Caco-2 (cell line): ENCODE measurements at regions not wholly inside any gene's neighbourhood (a gene's known extent, or its start where the extent isn't known, plus 50 kb on each side); places are given as distances from the start of the nearest gene placed in this dataset.
"Not testable (repeated sequence)": the region's sequence is repeated elsewhere in the genome, so short reads cannot be mapped to it uniquely, and the experiment has no call there.

Experiments
- BruUV-seq: library from RNA; stranded (reverse); fragments of 400-500 nt; replicated peaks from 2 replicates; lab custom pipeline; 2021; lab: Mats Ljungman, UMichigan
- CTCF ChIA-PET: fragments of 300-600 bp; sonication (Branson Sonifier 250); formaldehyde crosslinking; loops from one replicate; lab custom pipeline; 2022; ENCODE audit warnings: antibody characterized with exemption; lab: Charles Lee
- POLR2A ChIA-PET: fragments of 300-600 bp; sonication (Branson Sonifier 250); formaldehyde crosslinking; loops from one replicate; lab custom pipeline; 2022; ENCODE audit warnings: antibody characterized with exemption; lab: Charles Lee
- DNase-seq, 2 experiments: peaks; one replicate each; pipeline versions ENCODE4 v3.0.0 to v3.0.0-alpha.2; 2020 to 2022
- H3K27me3 ChIP-seq: replicated peaks from 2 replicates; pipeline ENCODE4 v1.6.0; 2011; ENCODE audit warnings: low read length; ENCODE audit not compliant: control insufficient read depth, insufficient read depth
- H3K36me3 ChIP-seq: 2 replicates; pipeline ENCODE4 v1.5.1; 2011; ENCODE audit warnings: low read length; ENCODE audit not compliant: control insufficient read depth, insufficient read depth
- H3K4me1 ChIP-seq: fragments of 250-450 bp; sonication (Bioruptor Pico); 2 replicates; pipeline ENCODE4 v1.5.1; 2020; ENCODE audit warnings: mild to moderate bottlenecking
- H3K4me3 ChIP-seq: 2 replicates; pipeline ENCODE4 v1.5.1; 2011; ENCODE audit warnings: low read depth, mild to moderate bottlenecking, control low read depth, low read length
- H3K9me3 ChIP-seq: fragments of 250-450 bp; sonication (Bioruptor Pico); 2 replicates; pipeline ENCODE4 v1.5.1; 2020; ENCODE audit warnings: mild to moderate bottlenecking, moderate library complexity
- H3K27ac Mint-ChIP-seq: one replicate; pipeline ENCODE4 v1.8.0; 2022; ENCODE audit warnings: mixed read lengths; ENCODE audit not compliant: unreplicated experiment
- H3K27me3 Mint-ChIP-seq: one replicate; pipeline ENCODE4 v1.8.0; 2022; ENCODE audit warnings: mixed read lengths; ENCODE audit not compliant: insufficient read depth, unreplicated experiment
- H3K36me3 Mint-ChIP-seq: one replicate; pipeline ENCODE4 v1.8.0; 2022; ENCODE audit warnings: mild to moderate bottlenecking, mixed read lengths; ENCODE audit not compliant: insufficient read depth, unreplicated experiment
- H3K4me1 Mint-ChIP-seq: one replicate; pipeline ENCODE4 v1.8.0; 2022; ENCODE audit warnings: low read depth, mixed read lengths; ENCODE audit not compliant: unreplicated experiment
- H3K4me3 Mint-ChIP-seq: one replicate; pipeline ENCODE4 v1.8.0; 2022; ENCODE audit warnings: mild to moderate bottlenecking, moderate library complexity, mixed read lengths; ENCODE audit not compliant: unreplicated experiment
- H3K9me3 Mint-ChIP-seq: one replicate; pipeline ENCODE4 v1.8.0; 2022; ENCODE audit warnings: mixed read lengths; ENCODE audit not compliant: unreplicated experiment
- intact Hi-C: fragments of 100-400 bp; cut with micrococcal nuclease; formaldehyde crosslinking; loops from one replicate; pipeline ENCODE4 v1.10.0; 2022; ENCODE audit not compliant: unreplicated experiment
- TF ChIP-seq, protein P1 (sequence below), 2 experiments: fragments of 200-600 bp in 1 of 2; IDR thresholded peaks; 1 replicate in 1 of 2; 2 replicates in 1 of 2; pipeline versions ENCODE4 v1.5.1 to v1.8.0; 2011 to 2022; ENCODE audit warnings: antibody characterized with exemption in 1 of 2, control low read depth in 1 of 2, inconsistent platforms in 1 of 2, low read depth in 1 of 2, low read length in 1 of 2, mild to moderate bottlenecking in 1 of 2, moderate library complexity in 1 of 2; ENCODE audit not compliant: insufficient read depth in 1 of 2, severe bottlenecking in 1 of 2, unreplicated experiment in 1 of 2

DNA sequence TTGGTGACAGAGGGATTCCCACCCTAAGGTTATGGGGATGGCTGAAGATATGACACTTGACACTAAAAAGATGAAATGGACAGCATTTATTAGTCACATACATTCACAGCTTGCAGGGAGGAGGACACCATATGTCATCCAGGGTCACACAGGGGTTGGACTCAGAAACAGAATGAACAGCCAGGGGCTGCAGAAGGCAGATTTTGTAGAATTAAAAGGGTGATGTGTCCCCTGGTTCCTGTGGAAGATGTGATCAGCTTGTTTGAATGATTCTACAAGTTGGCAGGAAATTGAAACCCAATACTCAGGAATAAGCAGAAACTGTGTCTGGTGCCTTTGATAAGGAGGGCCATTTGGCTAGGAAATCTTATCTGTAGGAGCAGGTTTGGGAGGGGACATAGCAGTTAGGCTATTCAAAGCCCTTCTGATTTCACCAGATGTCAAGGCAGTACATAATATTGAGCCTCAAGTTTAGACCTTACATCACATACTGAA, 102.3 kb upstream of the GRIN3A start:
- no peaks in the 10 kb centered on the region for H3K9me3 Mint-ChIP-seq
- intact Hi-C loops = loop anchor here (5.0 kb wide), 1 partner anchor 48 kb away; no protein-coding TSS in a partner anchor
- POLR2A ChIA-PET = no interaction called here

DNA sequence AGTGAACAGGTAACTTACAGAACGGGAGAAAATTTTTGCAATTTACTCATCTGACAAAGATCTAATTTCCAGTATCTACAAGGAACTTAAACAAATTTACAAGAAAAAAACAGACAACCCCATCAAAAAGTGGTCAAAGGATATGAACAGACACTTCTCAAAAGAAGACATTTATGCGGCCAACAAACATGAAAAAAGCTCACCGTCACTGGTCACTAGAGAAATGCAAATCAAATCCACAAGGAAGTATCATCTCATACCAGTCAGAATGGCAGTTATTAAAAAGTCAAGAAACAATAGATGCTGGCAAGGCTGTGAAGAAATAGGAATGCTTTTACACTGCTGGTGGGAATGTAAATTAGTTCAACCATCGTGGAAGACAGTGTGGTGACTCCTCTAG, 100.5 kb upstream of the GRIN3A start:
- H3K9me3 Mint-ChIP-seq, CTCF ChIA-PET, intact Hi-C loops, DNase-seq, H3K36me3 ChIP-seq, H3K27ac Mint-ChIP-seq, H3K27me3 ChIP-seq, H3K9me3 ChIP-seq, BruUV-seq, POLR2A ChIA-PET, H3K4me1 Mint-ChIP-seq, H3K27me3 Mint-ChIP-seq, H3K4me1 ChIP-seq, H3K36me3 Mint-ChIP-seq, H3K4me3 Mint-ChIP-seq, H3K4me3 ChIP-seq: not testable (repeated sequence)

More for the DNA sequence above, 102.3 kb upstream of the GRIN3A start:
- no peaks in the 10 kb centered on the region for H3K27me3 ChIP-seq
- CTCF ChIA-PET = no interaction called here
- TF ChIP-seq, protein P1, sequence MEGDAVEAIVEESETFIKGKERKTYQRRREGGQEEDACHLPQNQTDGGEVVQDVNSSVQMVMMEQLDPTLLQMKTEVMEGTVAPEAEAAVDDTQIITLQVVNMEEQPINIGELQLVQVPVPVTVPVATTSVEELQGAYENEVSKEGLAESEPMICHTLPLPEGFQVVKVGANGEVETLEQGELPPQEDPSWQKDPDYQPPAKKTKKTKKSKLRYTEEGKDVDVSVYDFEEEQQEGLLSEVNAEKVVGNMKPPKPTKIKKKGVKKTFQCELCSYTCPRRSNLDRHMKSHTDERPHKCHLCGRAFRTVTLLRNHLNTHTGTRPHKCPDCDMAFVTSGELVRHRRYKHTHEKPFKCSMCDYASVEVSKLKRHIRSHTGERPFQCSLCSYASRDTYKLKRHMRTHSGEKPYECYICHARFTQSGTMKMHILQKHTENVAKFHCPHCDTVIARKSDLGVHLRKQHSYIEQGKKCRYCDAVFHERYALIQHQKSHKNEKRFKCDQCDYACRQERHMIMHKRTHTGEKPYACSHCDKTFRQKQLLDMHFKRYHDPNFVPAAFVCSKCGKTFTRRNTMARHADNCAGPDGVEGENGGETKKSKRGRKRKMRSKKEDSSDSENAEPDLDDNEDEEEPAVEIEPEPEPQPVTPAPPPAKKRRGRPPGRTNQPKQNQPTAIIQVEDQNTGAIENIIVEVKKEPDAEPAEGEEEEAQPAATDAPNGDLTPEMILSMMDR (IDR thresholded peaks at IDR 0.05; ENCODE audit: insufficient read depth in 1 of 2, low read depth in 1 of 2, low read length in 1 of 2, severe bottlenecking in 1 of 2, unreplicated experiment in 1 of 2) = no peak
- H3K9me3 ChIP-seq = no peaks in the 10 kb centered on the region
- H3K4me3 ChIP-seq = no peak overlapping the region
- no TSS peak for BruUV-seq
- H3K4me1 Mint-ChIP-seq = no peaks in the 10 kb centered on the region
- no peak overlapping the region for H3K27ac Mint-ChIP-seq
- H3K36me3 Mint-ChIP-seq = no peaks in the 10 kb centered on the region
- H3K4me3 Mint-ChIP-seq = no peak overlapping the region
- H3K36me3 ChIP-seq = no peaks in the 10 kb centered on the region
- peaks cover 3% of the 10 kb centered on the region for H3K27me3 Mint-ChIP-seq
- no peaks in the 10 kb centered on the region for H3K4me1 ChIP-seq
- DNase-seq = no peak

DNA sequence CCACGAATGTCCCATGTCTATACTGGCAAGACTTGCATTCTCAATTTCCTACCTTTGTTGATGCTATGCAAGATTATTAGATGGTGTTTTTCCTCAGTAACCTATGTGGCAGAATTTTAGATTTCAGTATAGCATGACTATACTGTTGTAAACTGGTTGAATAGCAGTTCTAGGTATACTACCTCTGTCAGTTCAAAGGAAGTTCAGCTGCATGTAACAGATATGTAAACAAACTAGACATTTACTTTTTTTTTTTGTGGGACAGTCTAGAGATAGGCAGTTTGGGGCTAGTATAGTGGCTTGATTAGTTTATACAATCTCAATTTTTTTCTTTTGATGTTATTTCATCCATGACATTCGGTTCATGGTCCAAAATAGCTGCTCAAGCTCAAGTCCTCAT, 97.6 kb upstream of the GRIN3A start:
- TF ChIP-seq, protein P1 (IDR thresholded peaks at IDR 0.05; ENCODE audit: insufficient read depth in 1 of 2, low read depth in 1 of 2, low read length in 1 of 2, severe bottlenecking in 1 of 2, unreplicated experiment in 1 of 2) = no peak
- intact Hi-C loops = no loop called here
- ChIA-PET CTCF (no interaction called here), POLR2A (no interaction called here)
- H3K27ac Mint-ChIP-seq = no peak overlapping the region
- no peak for DNase-seq
- no peak overlapping the region for H3K4me3 Mint-ChIP-seq
- Histone ChIP-seq H3K4me1 (no peaks in the 10 kb centered on the region), H3K9me3 (no peaks in the 10 kb centered on the region), H3K27me3 (no peaks in the 10 kb centered on the region), H3K4me3 (no peak overlapping the region), H3K36me3 (no peaks in the 10 kb centered on the region)
- H3K9me3 Mint-ChIP-seq = no peaks in the 10 kb centered on the region
- peaks cover 3% of the 10 kb centered on the region for H3K27me3 Mint-ChIP-seq
- no TSS peak for BruUV-seq
- no peaks in the 10 kb centered on the region for H3K36me3 Mint-ChIP-seq
- no peaks in the 10 kb centered on the region for H3K4me1 Mint-ChIP-seq

DNA sequence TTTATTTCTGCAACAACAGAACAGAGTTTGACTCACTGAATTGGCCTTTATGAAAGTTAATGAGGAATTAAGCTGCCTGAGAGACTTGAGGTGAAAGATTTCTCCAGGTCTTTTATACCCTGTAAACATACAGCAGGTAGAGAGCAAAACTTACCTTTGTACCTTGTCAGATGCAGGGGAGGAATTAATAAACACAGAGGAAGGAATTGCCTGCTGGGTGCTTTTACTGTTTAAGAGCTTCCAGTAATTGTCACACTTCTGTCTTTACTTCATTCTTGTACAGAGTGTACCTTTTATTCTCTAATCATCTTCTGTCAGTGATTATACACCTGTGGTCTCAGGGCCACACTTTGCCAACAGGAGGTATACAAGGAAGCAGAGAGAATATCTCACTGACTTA, 94.0 kb upstream of the GRIN3A start:
- H3K36me3 ChIP-seq = no peaks in the 10 kb centered on the region
- no peak overlapping the region for H3K4me3 Mint-ChIP-seq
- peaks cover 3% of the 10 kb centered on the region for H3K27me3 Mint-ChIP-seq
- no peaks in the 10 kb centered on the region for H3K9me3 ChIP-seq
- no peak for DNase-seq
- POLR2A ChIA-PET = no interaction called here
- CTCF ChIA-PET = no interaction called here
- H3K4me1 ChIP-seq = no peaks in the 10 kb centered on the region
- H3K9me3 Mint-ChIP-seq = no peaks in the 10 kb centered on the region
- H3K27ac Mint-ChIP-seq = no peak overlapping the region
- H3K4me3 ChIP-seq = no peak overlapping the region
- TF ChIP-seq, protein P1 (IDR thresholded peaks at IDR 0.05; ENCODE audit: insufficient read depth in 1 of 2, low read depth in 1 of 2, low read length in 1 of 2, severe bottlenecking in 1 of 2, unreplicated experiment in 1 of 2) = no peak
- intact Hi-C loops = no loop called here
- no peaks in the 10 kb centered on the region for H3K36me3 Mint-ChIP-seq
- H3K27me3 ChIP-seq = no peaks in the 10 kb centered on the region
- no peaks in the 10 kb centered on the region for H3K4me1 Mint-ChIP-seq
- no TSS peak for BruUV-seq

DNA sequence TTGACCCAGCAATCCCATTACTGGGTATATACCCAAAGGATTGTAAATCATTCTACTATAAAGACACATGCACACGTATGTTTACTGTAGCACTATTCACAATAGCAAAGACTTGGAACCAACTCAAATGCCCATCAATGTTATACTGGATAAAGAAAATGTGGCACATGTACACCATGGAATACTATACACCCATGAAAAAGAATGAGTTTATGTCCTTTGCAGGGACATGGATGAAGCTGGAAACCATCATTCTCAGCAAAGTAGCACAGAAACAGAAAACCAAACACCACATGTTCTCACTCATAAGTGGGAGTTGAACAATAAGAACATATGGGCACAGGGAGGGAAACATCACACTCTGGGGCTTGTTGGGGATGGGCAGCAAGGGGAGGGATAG, 83.0 kb upstream of the GRIN3A start:
- H3K4me3 ChIP-seq, H3K4me1 Mint-ChIP-seq, POLR2A ChIA-PET, BruUV-seq, H3K27me3 ChIP-seq, H3K27ac Mint-ChIP-seq, H3K27me3 Mint-ChIP-seq, H3K36me3 ChIP-seq, H3K4me1 ChIP-seq, CTCF ChIA-PET, H3K36me3 Mint-ChIP-seq, DNase-seq, intact Hi-C loops, H3K4me3 Mint-ChIP-seq, H3K9me3 ChIP-seq: not testable (repeated sequence)
- H3K9me3 Mint-ChIP-seq = peaks cover 11% of the 10 kb centered on the region
